Tibial nerve (tissue), 4 donors: ENCODE measurements at regions not wholly inside any gene's neighbourhood (a gene's known extent, or its start where the extent isn't known, plus 50 kb on each side); places are given as distances from the start of the nearest gene placed in this dataset.

ENCODE experiments used
- DNase-seq, 2 donors: peaks; one replicate each; pipeline ENCODE4 v3.0.0-alpha.2; 2019; ENCODE audit warnings: low spot score in 2 of 2
- H3K27ac ChIP-seq, 4 donors: fragments of 200-600 bp; sonication (generic) in 3 of 4; one replicate each; pipeline ENCODE4 v1.5.1; 2017 to 2019; ENCODE audit warnings: mild to moderate bottlenecking in 1 of 4
- H3K27me3 ChIP-seq, 2 donors: fragments of 200-600 bp; sonication (generic) in 1 of 2; one replicate each; pipeline versions ENCODE4 v1.5.1 to v1.6.0; 2017 to 2019
- H3K36me3 ChIP-seq, 3 donors: fragments of 200-600 bp; sonication (generic); one replicate each; pipeline ENCODE4 v1.5.1; 2018 to 2019
- H3K4me1 ChIP-seq, 4 donors: fragments of 200-600 bp; sonication (generic) in 3 of 4; one replicate each; pipeline ENCODE4 v1.5.1; 2017 to 2019
- H3K4me3 ChIP-seq, 4 donors: fragments of 200-600 bp; sonication (generic) in 3 of 4; one replicate each; pipeline ENCODE4 v1.5.1; 2017 to 2019; ENCODE audit warnings: mild to moderate bottlenecking in 1 of 4, moderate library complexity in 1 of 4
- H3K9me3 ChIP-seq, 4 donors: fragments of 200-600 bp; sonication (generic) in 3 of 4; one replicate each; pipeline ENCODE4 v1.5.1; 2017 to 2019
- EP300 ChIP-seq, 2 donors: sonication (generic); formaldehyde crosslinking; IDR thresholded peaks; one replicate each; pipeline ENCODE4 v1.6.1; 2017; ENCODE audit warnings: antibody characterized with exemption in 2 of 2, mild to moderate bottlenecking in 1 of 2
- POLR2A ChIP-seq, 2 donors: fragments of 450-650 bp; IDR thresholded peaks; one replicate each; pipeline ENCODE4 v1.6.1; 2017; ENCODE audit warnings: antibody characterized with exemption in 2 of 2, mild to moderate bottlenecking in 2 of 2, moderate library complexity in 2 of 2
- WGBS, 2 donors: methylation state at CpG; one replicate each; pipeline ENCODE4 v1.1.5; 2018; 5-methylcytosine and 5-hydroxymethylcytosine counted together
- TF ChIP-seq, protein P1 (sequence below), 5 experiments: fragments of 200-600 bp in 3 of 5; fragments of 450-650 bp in 2 of 5; sonication (generic) in 3 of 5; IDR thresholded peaks; one replicate each; pipeline ENCODE4 v1.5.1; 2016 to 2019; ENCODE audit warnings: antibody characterized with exemption in 5 of 5, mild to moderate bottlenecking in 3 of 5, moderate library complexity in 2 of 5

DNA sequence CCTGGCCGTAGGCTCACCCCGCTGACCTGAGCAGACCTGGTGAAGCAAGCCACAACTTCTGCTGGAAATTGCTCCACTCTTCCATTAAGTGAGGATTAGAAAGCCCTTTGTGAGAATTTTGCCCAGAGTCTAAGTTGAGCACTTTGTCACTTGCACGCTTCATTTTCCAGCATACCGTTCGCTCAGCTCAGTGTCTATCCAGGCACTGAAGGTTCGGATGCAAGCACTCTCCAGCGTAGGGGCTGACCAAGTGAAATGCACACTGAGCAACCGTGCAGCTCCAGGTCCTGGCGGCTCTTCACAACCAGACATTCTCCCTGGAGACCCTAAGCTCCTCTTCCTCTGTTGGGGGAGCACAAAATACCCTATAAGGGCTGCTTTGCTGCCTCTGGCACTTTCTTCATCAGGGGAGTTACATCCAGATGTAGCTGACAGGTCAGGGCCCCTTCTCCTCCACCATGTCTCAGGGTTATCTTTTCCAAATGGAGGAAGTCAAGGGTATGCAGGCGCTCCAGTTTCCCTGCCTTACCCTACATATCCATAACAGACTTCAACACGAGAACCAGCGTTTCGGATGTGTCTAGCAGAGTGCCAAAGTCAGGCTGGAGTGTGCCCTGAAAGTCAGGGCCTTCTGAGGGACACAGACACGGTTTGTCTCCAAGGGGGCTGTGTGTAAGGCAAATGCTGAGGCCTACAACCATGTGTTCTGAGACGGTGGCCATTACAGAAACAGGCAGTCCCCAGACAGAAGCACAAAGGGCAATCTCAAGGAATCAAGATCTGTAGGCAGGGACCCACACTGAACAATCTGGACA, 146.7 kb upstream of the AFDN start:
- no peak for DNase-seq
- Histone ChIP-seq H3K4me1 (peaks cover 0 to 74% (median 35%) of the 10 kb centered on the region in 4 donors), H3K9me3 (no peaks in the 10 kb centered on the region), H3K27ac (no peak overlapping the region), H3K36me3 (no peaks in the 10 kb centered on the region), H3K27me3 (peaks cover 0 to 54% of the 10 kb centered on the region in 2 donors), H3K4me3 (no peak overlapping the region)
- 80 to 82% methylated on average over 15 of the region's 15 CpGs for WGBS, 2 donors
- no peak for TF ChIP-seq POLR2A (IDR thresholded peaks at IDR 0.05)
- no peak for TF ChIP-seq EP300 (IDR thresholded peaks at IDR 0.05)
- TF ChIP-seq, protein P1, sequence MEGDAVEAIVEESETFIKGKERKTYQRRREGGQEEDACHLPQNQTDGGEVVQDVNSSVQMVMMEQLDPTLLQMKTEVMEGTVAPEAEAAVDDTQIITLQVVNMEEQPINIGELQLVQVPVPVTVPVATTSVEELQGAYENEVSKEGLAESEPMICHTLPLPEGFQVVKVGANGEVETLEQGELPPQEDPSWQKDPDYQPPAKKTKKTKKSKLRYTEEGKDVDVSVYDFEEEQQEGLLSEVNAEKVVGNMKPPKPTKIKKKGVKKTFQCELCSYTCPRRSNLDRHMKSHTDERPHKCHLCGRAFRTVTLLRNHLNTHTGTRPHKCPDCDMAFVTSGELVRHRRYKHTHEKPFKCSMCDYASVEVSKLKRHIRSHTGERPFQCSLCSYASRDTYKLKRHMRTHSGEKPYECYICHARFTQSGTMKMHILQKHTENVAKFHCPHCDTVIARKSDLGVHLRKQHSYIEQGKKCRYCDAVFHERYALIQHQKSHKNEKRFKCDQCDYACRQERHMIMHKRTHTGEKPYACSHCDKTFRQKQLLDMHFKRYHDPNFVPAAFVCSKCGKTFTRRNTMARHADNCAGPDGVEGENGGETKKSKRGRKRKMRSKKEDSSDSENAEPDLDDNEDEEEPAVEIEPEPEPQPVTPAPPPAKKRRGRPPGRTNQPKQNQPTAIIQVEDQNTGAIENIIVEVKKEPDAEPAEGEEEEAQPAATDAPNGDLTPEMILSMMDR (IDR thresholded peaks at IDR 0.05) = no peak

DNA sequence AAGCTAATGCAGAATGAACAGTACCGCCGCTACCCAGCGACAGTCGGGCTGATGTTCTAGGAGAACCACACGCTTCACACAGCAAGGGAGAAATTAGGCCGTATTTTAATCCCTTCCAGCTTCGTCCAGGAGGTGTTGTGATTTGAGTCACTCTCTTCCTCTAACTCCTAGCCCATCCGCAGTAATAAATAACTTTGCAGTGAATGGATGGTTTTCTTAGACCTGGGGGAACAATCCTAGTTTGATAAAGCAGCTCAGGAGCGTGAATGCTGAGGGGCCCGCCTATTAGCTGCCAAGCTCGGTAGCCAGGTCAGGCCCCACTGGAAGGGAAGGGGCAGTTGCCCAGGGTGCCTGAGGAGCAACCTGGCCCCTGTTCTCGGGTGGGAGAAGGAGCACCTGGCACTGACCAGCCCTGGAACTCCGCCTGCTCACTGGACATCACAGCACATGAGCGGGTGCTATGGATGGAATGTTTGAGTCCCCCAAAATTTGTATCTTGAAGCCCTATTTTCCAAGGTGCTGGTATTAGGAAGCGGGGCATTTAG, 146.0 kb upstream of the AFDN start:
- Histone ChIP-seq H3K27ac (peak overlapping the region in 1 of 4 donors; percentile 77), H3K27me3 (peaks cover 0 to 53% of the 10 kb centered on the region in 2 donors), H3K4me3 (no peak overlapping the region), H3K36me3 (no peaks in the 10 kb centered on the region), H3K4me1 (peaks cover 0 to 69% (median 35%) of the 10 kb centered on the region in 4 donors), H3K9me3 (no peaks in the 10 kb centered on the region)
- DNase-seq = no peak
- 92 to 93% methylated on average over 15 of the region's 15 CpGs for WGBS, 2 donors
- TF ChIP-seq POLR2A (IDR thresholded peaks at IDR 0.05) = no peak
- no peak for TF ChIP-seq EP300 (IDR thresholded peaks at IDR 0.05)
- TF ChIP-seq, protein P1 (IDR thresholded peaks at IDR 0.05) = no peak

DNA sequence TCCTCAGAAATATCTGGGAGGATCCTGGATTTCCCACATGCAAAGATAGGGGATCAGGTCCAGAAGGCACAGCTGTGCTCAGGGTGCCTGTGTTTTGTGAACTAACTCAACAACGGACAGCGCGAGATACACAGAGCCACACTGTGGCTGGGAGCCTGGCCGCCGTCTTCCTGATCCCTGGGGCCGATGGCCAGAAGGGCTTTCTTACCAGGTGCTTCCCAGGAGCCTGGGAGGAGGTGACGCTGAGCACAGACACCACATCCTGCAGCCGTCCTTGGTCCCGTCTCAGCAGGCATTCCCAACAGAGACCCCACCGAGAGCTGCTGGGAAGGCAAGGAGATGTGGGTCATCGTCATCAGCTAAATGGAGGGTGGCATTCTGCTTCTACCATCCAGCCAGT, 144.6 kb upstream of the AFDN start:
- TF ChIP-seq POLR2A (IDR thresholded peaks at IDR 0.05) = no peak
- TF ChIP-seq EP300 (IDR thresholded peaks at IDR 0.05) = no peak
- TF ChIP-seq, protein P1 (IDR thresholded peaks at IDR 0.05) = no peak
- Histone ChIP-seq H3K27me3 (peaks cover 0 to 39% of the 10 kb centered on the region in 2 donors), H3K9me3 (no peaks in the 10 kb centered on the region), H3K27ac (peak overlapping the region in 2 of 4 donors; percentile 71 to 77), H3K36me3 (no peaks in the 10 kb centered on the region), H3K4me3 (no peak overlapping the region), H3K4me1 (peaks cover 0 to 54% (median 32%) of the 10 kb centered on the region in 4 donors)
- DNase-seq = no peak
- WGBS, 2 donors = 87 to 91% methylated on average over 7 to 11 of the region's 11 CpGs

DNA sequence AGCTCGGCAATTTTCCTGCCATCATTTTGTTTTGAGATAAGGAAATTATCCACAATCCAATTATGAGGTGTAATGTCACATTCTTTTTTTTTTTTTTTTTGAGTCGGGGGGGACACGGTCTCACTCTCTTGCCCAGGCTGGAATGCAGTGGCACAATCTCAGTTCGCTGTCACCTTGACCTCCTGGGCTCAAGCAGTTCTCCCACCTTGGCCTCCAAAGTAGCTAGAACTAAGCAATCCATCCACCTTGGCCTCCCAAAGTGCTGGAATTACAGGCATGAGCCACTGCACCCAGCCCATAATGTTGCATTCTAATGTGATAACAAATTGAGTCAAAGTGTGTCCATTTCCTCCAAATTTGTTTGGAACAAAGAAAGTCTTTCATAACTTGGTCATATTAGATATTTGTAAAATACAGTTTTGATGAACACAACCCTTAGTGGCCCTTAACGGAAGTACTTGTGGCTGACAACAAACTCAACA, 144.1 kb upstream of the AFDN start:
- 39 to 53% methylated on average over 5 of the region's 5 CpGs for WGBS, 2 donors
- Histone ChIP-seq H3K4me1 (peaks cover 0 to 50% (median 29%) of the 10 kb centered on the region in 4 donors), H3K27ac (peak overlapping the region in 2 of 4 donors; percentile 71 to 77), H3K9me3 (no peaks in the 10 kb centered on the region), H3K27me3 (peaks cover 0 to 35% of the 10 kb centered on the region in 2 donors), H3K4me3 (no peak overlapping the region), H3K36me3 (no peaks in the 10 kb centered on the region)
- TF ChIP-seq POLR2A (IDR thresholded peaks at IDR 0.05) = no peak
- TF ChIP-seq EP300 (IDR thresholded peaks at IDR 0.05) = no peak
- TF ChIP-seq, protein P1 (IDR thresholded peaks at IDR 0.05) = no peak
- DNase-seq = no peak
